ENCODE measurements at regions not wholly inside any gene's neighbourhood (a gene's known extent, or its start where the extent isn't known, plus 50 kb on each side); places are given as distances from the start of the nearest gene placed in this dataset.

- no peak for DNase-seq (ENCODE audit: low read depth)
Observed at GRCh38 chr11:95548416-95548815, 241.2 kb downstream of the FAM76B start.

GRCh38 chr11:95547976-95548375, 241.6 kb downstream of the FAM76B start:
- DNase-seq (ENCODE audit: low read depth) = no peak

- no peak for DNase-seq (ENCODE audit: low read depth)
Observed at GRCh38 chr11:95547186-95547585, 242.4 kb downstream of the FAM76B start.

- DNase-seq (ENCODE audit: low read depth) = no peak
Observed at GRCh38 chr11:95545116-95545875, 244.3 kb downstream of the FAM76B start.

- DNase-seq (ENCODE audit: low read depth) = no peak
Observed at GRCh38 chr11:95544095-95544856, 245.3 kb downstream of the FAM76B start.

- no peak for DNase-seq (ENCODE audit: low read depth)
Observed at GRCh38 chr11:95542868-95543551, 246.6 kb downstream of the FAM76B start.

- no peak for DNase-seq (ENCODE audit: low read depth)
Observed at GRCh38 chr11:95541715-95542114, 247.9 kb downstream of the FAM76B start.

- no peak for DNase-seq (ENCODE audit: low read depth)
Observed at GRCh38 chr11:95536047-95536690, 253.4 kb downstream of the FAM76B start.

GRCh38 chr11:95534809-95535208, 254.8 kb downstream of the FAM76B start:
- DNase-seq (ENCODE audit: low read depth) = no peak

- DNase-seq (ENCODE audit: low read depth) = no peak
Observed at GRCh38 chr11:95534226-95534625, 255.4 kb downstream of the FAM76B start.

GRCh38 chr11:95531116-95531515, 258.5 kb downstream of the FAM76B start:
- DNase-seq (ENCODE audit: low read depth) = peak; percentile 48

GRCh38 chr11:95524314-95525036, 265.1 kb downstream of the FAM76B start:
- DNase-seq (ENCODE audit: low read depth) = no peak

GRCh38 chr11:95522874-95523273, 266.7 kb downstream of the FAM76B start:
- no peak for DNase-seq (ENCODE audit: low read depth)

- DNase-seq (ENCODE audit: low read depth) = no peak
Observed at GRCh38 chr11:95521862-95522261, 267.7 kb downstream of the FAM76B start.

GRCh38 chr11:95521133-95521542, 268.4 kb downstream of the FAM76B start:
- no peak for DNase-seq (ENCODE audit: low read depth)

- no peak for DNase-seq (ENCODE audit: low read depth)
Observed at GRCh38 chr11:95520369-95521132, 269.0 kb downstream of the FAM76B start.

- no peak for DNase-seq (ENCODE audit: low read depth)
Observed at GRCh38 chr11:95519912-95520311, 269.7 kb downstream of the FAM76B start.

GRCh38 chr11:95517453-95517852, 272.1 kb downstream of the FAM76B start:
- no peak for DNase-seq (ENCODE audit: low read depth)

- peak; percentile 58 for DNase-seq (ENCODE audit: low read depth)
Observed at GRCh38 chr11:95516786-95517185, 272.8 kb downstream of the FAM76B start.

- DNase-seq (ENCODE audit: low read depth) = no peak
Observed at GRCh38 chr11:95516175-95516574, 273.4 kb downstream of the FAM76B start.

- no peak for DNase-seq (ENCODE audit: low read depth)
Observed at GRCh38 chr11:95515371-95515770, 274.2 kb downstream of the FAM76B start.

All from GM04504 (cell line).